IMR-90 (cell line): ENCODE measurements at regions not wholly inside any gene's neighbourhood (a gene's known extent, or its start where the extent isn't known, plus 50 kb on each side); places are given as distances from the start of the nearest gene placed in this dataset.

Experiments used
- ATAC-seq: fragments of 200-7000 bp; cut with Tn5 transposase; 2 replicates; pipeline ENCODE4 v1.9.1; 2020; ENCODE audit warnings: low read depth, mild to moderate bottlenecking, moderate library complexity
- BruUV-seq: library from RNA; stranded (reverse); fragments of 400-500 nt; replicated peaks from 2 replicates; lab custom pipeline; 2021; lab: Mats Ljungman, UMichigan
- CTCF ChIA-PET: fragments of 300-600 bp; formaldehyde crosslinking; extraction: SDS; loops from one replicate; lab custom pipeline; 2021; ENCODE audit warnings: antibody characterized with exemption; lab: Yijun Ruan, JAX
- POLR2A ChIA-PET: fragments of 300-600 bp; sonication (Branson Sonifier 250); formaldehyde crosslinking; loops from one replicate; lab custom pipeline; 2022; ENCODE audit warnings: antibody characterized with exemption; ENCODE audit not compliant: unreplicated experiment; lab: Charles Lee
- DNase-seq: peaks from one replicate; pipeline ENCODE4 v3.0.0; 2013
- H2AFZ ChIP-seq: replicated peaks from 2 replicates; pipeline ENCODE3; 2013; ENCODE audit warnings: low read length, mild to moderate bottlenecking; ENCODE audit not compliant: poor library complexity
- H2AK5ac ChIP-seq: 2 replicates; pipeline ENCODE4 v1.6.1; 2013; ENCODE audit warnings: low read depth, low read length, inconsistent platforms
- H2AK9ac ChIP-seq: replicated peaks from 2 replicates; pipeline ENCODE3; 2013; ENCODE audit warnings: mild to moderate bottlenecking, low read depth, low read length, moderate library complexity; ENCODE audit not compliant: poor library complexity
- H2BK120ac ChIP-seq: 2 replicates; pipeline ENCODE4 v1.6.1; 2013; ENCODE audit warnings: low read depth, low read length, inconsistent platforms
- H2BK15ac ChIP-seq: 3 replicates; pipeline ENCODE4 v1.6.1; 2013; ENCODE audit warnings: low read depth, low read length, inconsistent platforms
- H2BK20ac ChIP-seq: 2 replicates; pipeline ENCODE4 v1.6.1; 2013; ENCODE audit warnings: low read depth, mild to moderate bottlenecking, inconsistent platforms, low read length, moderate library complexity
- H2BK5ac ChIP-seq: 2 replicates; pipeline ENCODE4 v1.6.1; 2013; ENCODE audit warnings: mild to moderate bottlenecking, low read depth, low read length, inconsistent platforms; ENCODE audit not compliant: poor library complexity, severe bottlenecking
- H3K14ac ChIP-seq: replicated peaks from 2 replicates; pipeline ENCODE4 v1.6.1; 2013; ENCODE audit warnings: low read depth, low read length, inconsistent platforms
- H3K18ac ChIP-seq: 2 replicates; pipeline ENCODE4 v1.6.1; 2013; ENCODE audit warnings: low read depth, low read length, control low read depth
- H3K23ac ChIP-seq: 2 replicates; pipeline ENCODE4 v1.6.1; 2013; ENCODE audit warnings: low read depth, low read length, inconsistent platforms
- H3K27ac ChIP-seq: 2 replicates; pipeline ENCODE4 v1.5.1; 2013; ENCODE audit warnings: mild to moderate bottlenecking, control low read depth, low read length; ENCODE audit not compliant: insufficient read depth
- H3K27me3 ChIP-seq: 2 replicates; pipeline ENCODE4 v1.6.1; 2013; ENCODE audit warnings: low read length; ENCODE audit not compliant: control insufficient read depth, insufficient read depth
- H3K36me3 ChIP-seq: 2 replicates; pipeline ENCODE4 v1.6.1; 2013; ENCODE audit warnings: low read length, mixed read lengths; ENCODE audit not compliant: control insufficient read depth, insufficient read depth
- H3K4ac ChIP-seq: 2 replicates; pipeline ENCODE4 v1.6.1; 2013; ENCODE audit warnings: low read depth, low read length, inconsistent platforms
- H3K4me1 ChIP-seq: 2 replicates; pipeline ENCODE4 v1.6.1; 2013; ENCODE audit warnings: low read length, mixed read lengths; ENCODE audit not compliant: control insufficient read depth, insufficient read depth
- H3K4me2 ChIP-seq: 2 replicates; pipeline ENCODE4 v1.6.1; 2013; ENCODE audit warnings: low read depth, mild to moderate bottlenecking, control low read depth, low read length, moderate library complexity
- H3K4me3 ChIP-seq: 2 replicates; pipeline ENCODE4 v1.5.1; 2013; ENCODE audit warnings: low read depth, mild to moderate bottlenecking, control low read depth, low read length, moderate library complexity; ENCODE audit not compliant: insufficient read depth
- H3K56ac ChIP-seq: 2 replicates; pipeline ENCODE4 v1.6.1; 2013; ENCODE audit warnings: low read length, inconsistent platforms; ENCODE audit not compliant: insufficient read depth; ENCODE audit errors: extremely low read depth
- H3K79me1 ChIP-seq, 2 experiments: 2 replicates each; pipeline ENCODE4 v1.6.1; 2013; ENCODE audit warnings: low read length in 2 of 2, inconsistent platforms in 1 of 2, low read depth in 1 of 2
- H3K9ac ChIP-seq: 2 replicates; pipeline ENCODE4 v1.6.1; 2013; ENCODE audit warnings: low read depth, low read length, control low read depth
- H3K9me1 ChIP-seq: 2 replicates; pipeline ENCODE4 v1.6.1; 2013; ENCODE audit warnings: low read length, inconsistent platforms; ENCODE audit not compliant: insufficient read depth
- H3K9me3 ChIP-seq: 2 replicates; pipeline ENCODE4 v1.6.1; 2013; ENCODE audit warnings: low read length; ENCODE audit not compliant: control insufficient read depth, insufficient read depth
- H4K20me1 ChIP-seq: 2 replicates; pipeline ENCODE4 v1.6.1; 2013; ENCODE audit warnings: low read length, inconsistent platforms; ENCODE audit not compliant: insufficient read depth
- H4K5ac ChIP-seq: 2 replicates; pipeline ENCODE4 v1.6.1; 2013; ENCODE audit warnings: mild to moderate bottlenecking, low read depth, low read length, control low read depth
- H4K8ac ChIP-seq, 2 experiments: 2 replicates each; pipeline ENCODE4 v1.6.1; 2013; ENCODE audit warnings: low read depth in 2 of 2, low read length in 2 of 2, control low read depth in 1 of 2, inconsistent platforms in 1 of 2
- H4K91ac ChIP-seq: 2 replicates; pipeline ENCODE4 v1.6.1; 2013; ENCODE audit warnings: low read depth, low read length, inconsistent platforms; ENCODE audit not compliant: insufficient read depth
- BHLHE40 ChIP-seq: fragments of 150-350 bp; IDR thresholded peaks from 2 replicates; pipeline ENCODE4 v1.6.1; 2016; ENCODE audit warnings: mild to moderate bottlenecking, low read depth, low read length
- MXI1 ChIP-seq: IDR thresholded peaks from 2 replicates; pipeline ENCODE4 v1.6.1; 2012; ENCODE audit warnings: low read depth, mild to moderate bottlenecking, low read length, moderate library complexity, borderline replicate concordance
- POLR2A ChIP-seq: IDR thresholded peaks from 2 replicates; pipeline ENCODE4 v1.6.1; 2012; ENCODE audit warnings: mild to moderate bottlenecking, low read depth, low read length
- RCOR1 ChIP-seq: IDR thresholded peaks from 2 replicates; pipeline ENCODE4 v1.6.1; 2012; ENCODE audit warnings: mild to moderate bottlenecking, low read length, improper control_type of control experiment; ENCODE audit not compliant: insufficient replicate concordance
- WGBS, 2 experiments: methylation state at CpG; one replicate each; pipeline versions ENCODE4 v1.1.5 to v1.1.7; 2013; ENCODE audit warnings: missing lambda C conversion rate in 2 of 2; ENCODE audit not compliant: insufficient read length in 1 of 2; ENCODE audit errors: extremely low coverage in 2 of 2; 5-methylcytosine and 5-hydroxymethylcytosine counted together
- dilution Hi-C: fragments of 300-500 bp; cut with HindIII; formaldehyde crosslinking; loops from one replicate; pipeline ENCODE4 v1.14.3; 2018; ENCODE audit warnings: low sequenced_read_pairs; ENCODE audit not compliant: unreplicated experiment
- in situ Hi-C: fragments of 300-500 bp; cut with MboI; formaldehyde crosslinking; loops from 3 replicates; pipeline ENCODE4 v1.14.3; 2019; ENCODE audit warnings: low sequenced_read_pairs, inconsistent platforms, mixed read lengths
- intact Hi-C: fragments of 100-400 bp; cut with micrococcal nuclease; formaldehyde crosslinking; loops from 2 replicates; pipeline ENCODE4 v1.10.0; 2022

GRCh38 chr2:176923205-176923604 lies 289.4 kb upstream of the HNRNPA3 start:
- Histone ChIP-seq H2BK120ac (no peak overlapping the region), H2BK20ac (no peak overlapping the region), H4K91ac (no peak overlapping the region), H3K9me3 (no peaks in the 10 kb centered on the region), H3K14ac (no peak overlapping the region), H2BK5ac (no peak overlapping the region), H3K56ac (no peak overlapping the region), H2AFZ (no peak overlapping the region), H3K79me1 (no peaks in the 10 kb centered on the region), H2AK5ac (no peak overlapping the region), H4K5ac (no peak overlapping the region), H3K9me1 (no peaks in the 10 kb centered on the region), H3K23ac (no peak overlapping the region), H3K36me3 (no peaks in the 10 kb centered on the region), H3K9ac (no peak overlapping the region), H2BK15ac (no peak overlapping the region), H3K4me2 (no peak overlapping the region), H4K8ac (no peak overlapping the region), H3K27ac (no peak overlapping the region), H3K4ac (no peak overlapping the region), H3K4me3 (no peak overlapping the region), H3K4me1 (no peaks in the 10 kb centered on the region), H2AK9ac (no peak overlapping the region), H4K20me1 (no peaks in the 10 kb centered on the region), H3K27me3 (no peaks in the 10 kb centered on the region), H3K18ac (no peak overlapping the region)
- dilution Hi-C loops, result no loop called here
- no CpG with 5 or more reads among the region's 4 CpGs for WGBS, 2 experiments
- TF ChIP-seq MXI1 (no peak), BHLHE40 (no peak), POLR2A (no peak), RCOR1 (no peak)
- ATAC-seq (no peak), DNase-seq (no peak)
- no TSS peak for BruUV-seq
- ChIA-PET POLR2A (no interaction called here), CTCF (no interaction called here)
- in situ Hi-C loops, result no loop called here
- intact Hi-C loops, result no loop called here
